Transverse colon (tissue), 4 donors: ENCODE measurements at regions not wholly inside any gene's neighbourhood (a gene's known extent, or its start where the extent isn't known, plus 50 kb on each side); places are given as distances from the start of the nearest gene placed in this dataset.

Source experiments
- CTCF ChIP-seq, 5 experiments: fragments of 200-600 bp in 3 of 5; fragments of 450-650 bp in 2 of 5; sonication (generic) in 3 of 5; IDR thresholded peaks; 1 replicate in 2 of 5; 2 replicates in 3 of 5; pipeline ENCODE4 v1.5.1; 2016 to 2017; ENCODE audit warnings: antibody characterized with exemption in 5 of 5, inconsistent platforms in 3 of 5, mild to moderate bottlenecking in 2 of 5, moderate library complexity in 1 of 5
- EP300 ChIP-seq: sonication (generic); formaldehyde crosslinking; IDR thresholded peaks from one replicate; pipeline ENCODE4 v1.6.1; 2017; ENCODE audit warnings: antibody characterized with exemption, low read depth
- POLR2A ChIP-seq: fragments of 450-650 bp; IDR thresholded peaks from one replicate; pipeline ENCODE4 v1.6.1; 2016; ENCODE audit warnings: antibody characterized with exemption, mild to moderate bottlenecking, moderate library complexity
- POLR2AphosphoS5 ChIP-seq, 3 donors: sonication (generic); formaldehyde crosslinking; IDR thresholded peaks; one replicate each; pipeline ENCODE4 v1.6.1; 2016; ENCODE audit warnings: antibody characterized with exemption in 3 of 3

GRCh38 chrX:112247714-112248113 lies 165.1 kb upstream of the TRPC5 start:
- TF ChIP-seq POLR2AphosphoS5 (IDR thresholded peaks at IDR 0.05) (no peak), CTCF (IDR thresholded peaks at IDR 0.05) (no peak), EP300 (no peak), POLR2A (no peak)
